Transverse colon (tissue), 4 donors: ENCODE measurements at regions not wholly inside any gene's neighbourhood (a gene's known extent, or its start where the extent isn't known, plus 50 kb on each side); places are given as distances from the start of the nearest gene placed in this dataset.

Experiments used
- DNase-seq: peaks from one replicate; pipeline ENCODE4 v3.0.0-alpha.2; 2019
- H3K27ac ChIP-seq, 4 donors: fragments of 200-600 bp; sonication (generic); 2 replicates each; pipeline ENCODE4 v1.5.1; 2016 to 2018; ENCODE audit warnings: inconsistent platforms in 4 of 4
- H3K27me3 ChIP-seq: fragments of 200-600 bp; sonication (generic); 2 replicates; pipeline ENCODE4 v1.5.1; 2017; ENCODE audit warnings: inconsistent platforms
- H3K36me3 ChIP-seq, 4 donors: fragments of 200-600 bp; sonication (generic); 2 replicates each; pipeline ENCODE4 v1.5.1; 2017 to 2019; ENCODE audit warnings: inconsistent platforms in 4 of 4
- H3K4me1 ChIP-seq, 4 donors: fragments of 200-600 bp; sonication (generic); 2 replicates each; pipeline ENCODE4 v1.5.1; 2017 to 2020; ENCODE audit warnings: inconsistent platforms in 4 of 4
- H3K4me3 ChIP-seq, 4 donors: fragments of 200-600 bp; sonication (generic); 1 replicate in 1 of 4; 2 replicates in 3 of 4; pipeline versions ENCODE4 v1.5.1 to v1.6.1; 2017 to 2019; ENCODE audit warnings: inconsistent platforms in 4 of 4
- H3K9me3 ChIP-seq, 2 donors: fragments of 200-600 bp; sonication (generic); 2 replicates each; pipeline ENCODE4 v1.5.1; 2017 to 2019; ENCODE audit warnings: inconsistent platforms in 2 of 2
- EP300 ChIP-seq: sonication (generic); formaldehyde crosslinking; IDR thresholded peaks from one replicate; pipeline ENCODE4 v1.6.1; 2017; ENCODE audit warnings: antibody characterized with exemption, low read depth
- POLR2A ChIP-seq: fragments of 450-650 bp; IDR thresholded peaks from one replicate; pipeline ENCODE4 v1.6.1; 2016; ENCODE audit warnings: antibody characterized with exemption, mild to moderate bottlenecking, moderate library complexity
- POLR2AphosphoS5 ChIP-seq, 3 donors: sonication (generic); formaldehyde crosslinking; IDR thresholded peaks; one replicate each; pipeline ENCODE4 v1.6.1; 2016; ENCODE audit warnings: antibody characterized with exemption in 3 of 3
- WGBS, 2 donors: methylation state at CpG; one replicate each; pipeline ENCODE4 v1.1.5; 2018; ENCODE audit warnings: low coverage in 1 of 2; 5-methylcytosine and 5-hydroxymethylcytosine counted together
- in situ Hi-C, 4 donors: fragments of 200-750 bp; cut with MboI; loops; one replicate each; pipeline versions ENCODE4 v1.15.0 to v1.15.1; 2017; ENCODE audit warnings: low sequenced_read_pairs in 3 of 4, low pct_ligation_motif_present in 1 of 4, low pct_unique_long_range_greater_than_20kb in 1 of 4
- intact Hi-C: fragments of 100-400 bp; cut with DNase I; formaldehyde crosslinking; loops from one replicate; pipeline ENCODE4 v1.15.1; 2023; ENCODE audit warnings: low total_unique reads
- TF ChIP-seq, protein P1 (sequence below), 5 experiments: fragments of 200-600 bp in 3 of 5; fragments of 450-650 bp in 2 of 5; sonication (generic) in 3 of 5; IDR thresholded peaks; 1 replicate in 2 of 5; 2 replicates in 3 of 5; pipeline ENCODE4 v1.5.1; 2016 to 2017; ENCODE audit warnings: antibody characterized with exemption in 5 of 5, inconsistent platforms in 3 of 5, mild to moderate bottlenecking in 2 of 5, moderate library complexity in 1 of 5

DNA sequence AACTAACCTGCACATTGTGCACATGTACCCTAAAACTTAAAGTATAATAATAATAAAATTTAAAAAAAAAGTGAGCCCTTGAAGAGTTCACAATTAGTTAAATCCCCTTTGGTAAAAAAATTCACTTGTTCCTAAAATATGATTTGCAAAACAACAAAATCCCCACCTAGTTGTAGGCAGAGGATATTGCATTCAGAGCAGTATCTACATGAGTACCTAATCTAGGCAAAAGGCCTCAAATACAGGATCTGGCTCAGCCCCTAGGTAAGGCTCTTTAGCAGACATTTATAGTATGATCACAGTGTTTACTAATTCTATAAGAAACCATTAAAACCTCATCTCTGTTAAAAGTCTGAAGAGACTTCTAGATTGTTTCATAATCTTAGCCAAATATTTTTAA is 89.3 kb upstream of the CCDC80 start:
- DNase-seq: no peak
- Histone ChIP-seq H3K36me3 (no peaks in the 10 kb centered on the region), H3K9me3 (no peaks in the 10 kb centered on the region), H3K27ac (no peak overlapping the region), H3K27me3 (no peaks in the 10 kb centered on the region), H3K4me1 (peaks cover 0 to 5% (median 0%) of the 10 kb centered on the region in 4 donors), H3K4me3 (no peak overlapping the region)
- no peak for TF ChIP-seq POLR2A
- in situ Hi-C loops: loop anchor here in 3 of 4 donors (10.0 kb wide), 2 partner anchors 245 to 255 kb away; partner anchors contain the start of gene CD200R1 (in 2 of the 3)
- intact Hi-C loops: loop anchor here (10.0 kb wide), 2 partner anchors 85 to 255 kb away; no protein-coding TSS in a partner anchor

DNA sequence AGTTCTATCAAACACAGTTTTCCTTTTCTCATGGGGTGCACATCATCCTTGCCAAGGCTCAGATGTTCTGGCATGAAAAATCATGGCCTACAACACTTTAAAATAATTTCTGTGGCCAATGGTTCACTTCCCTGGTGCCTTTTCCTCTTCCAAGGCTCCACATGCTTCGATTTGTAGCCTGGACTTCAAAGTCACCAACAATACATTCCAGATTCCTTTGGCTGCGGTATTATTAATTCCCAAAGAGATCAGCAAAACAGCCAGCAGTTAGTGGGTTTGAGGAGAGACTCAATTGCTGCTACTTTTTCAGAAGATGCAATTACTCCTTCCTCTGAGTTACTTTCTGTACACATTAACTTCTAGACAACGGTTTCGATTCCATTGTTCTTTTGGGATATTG is 80.3 kb upstream of the CCDC80 start:
- DNase-seq: no peak
- H3K36me3 ChIP-seq: no peaks in the 10 kb centered on the region
- H3K27ac ChIP-seq: no peak overlapping the region
- intact Hi-C loops (no loop called here), in situ Hi-C loops (no loop called here)
- no peaks in the 10 kb centered on the region for H3K27me3 ChIP-seq
- no peaks in the 10 kb centered on the region for H3K4me1 ChIP-seq
- H3K4me3 ChIP-seq: no peak overlapping the region
- TF ChIP-seq POLR2AphosphoS5 (IDR thresholded peaks at IDR 0.05): no peak
- TF ChIP-seq, protein P1, sequence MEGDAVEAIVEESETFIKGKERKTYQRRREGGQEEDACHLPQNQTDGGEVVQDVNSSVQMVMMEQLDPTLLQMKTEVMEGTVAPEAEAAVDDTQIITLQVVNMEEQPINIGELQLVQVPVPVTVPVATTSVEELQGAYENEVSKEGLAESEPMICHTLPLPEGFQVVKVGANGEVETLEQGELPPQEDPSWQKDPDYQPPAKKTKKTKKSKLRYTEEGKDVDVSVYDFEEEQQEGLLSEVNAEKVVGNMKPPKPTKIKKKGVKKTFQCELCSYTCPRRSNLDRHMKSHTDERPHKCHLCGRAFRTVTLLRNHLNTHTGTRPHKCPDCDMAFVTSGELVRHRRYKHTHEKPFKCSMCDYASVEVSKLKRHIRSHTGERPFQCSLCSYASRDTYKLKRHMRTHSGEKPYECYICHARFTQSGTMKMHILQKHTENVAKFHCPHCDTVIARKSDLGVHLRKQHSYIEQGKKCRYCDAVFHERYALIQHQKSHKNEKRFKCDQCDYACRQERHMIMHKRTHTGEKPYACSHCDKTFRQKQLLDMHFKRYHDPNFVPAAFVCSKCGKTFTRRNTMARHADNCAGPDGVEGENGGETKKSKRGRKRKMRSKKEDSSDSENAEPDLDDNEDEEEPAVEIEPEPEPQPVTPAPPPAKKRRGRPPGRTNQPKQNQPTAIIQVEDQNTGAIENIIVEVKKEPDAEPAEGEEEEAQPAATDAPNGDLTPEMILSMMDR (IDR thresholded peaks at IDR 0.05): no peak
- TF ChIP-seq POLR2A: no peak
- no peak for TF ChIP-seq EP300
- no peaks in the 10 kb centered on the region for H3K9me3 ChIP-seq
- WGBS, 2 donors: 85 to 90% methylated on average over 3 to 4 of the region's 4 CpGs

DNA sequence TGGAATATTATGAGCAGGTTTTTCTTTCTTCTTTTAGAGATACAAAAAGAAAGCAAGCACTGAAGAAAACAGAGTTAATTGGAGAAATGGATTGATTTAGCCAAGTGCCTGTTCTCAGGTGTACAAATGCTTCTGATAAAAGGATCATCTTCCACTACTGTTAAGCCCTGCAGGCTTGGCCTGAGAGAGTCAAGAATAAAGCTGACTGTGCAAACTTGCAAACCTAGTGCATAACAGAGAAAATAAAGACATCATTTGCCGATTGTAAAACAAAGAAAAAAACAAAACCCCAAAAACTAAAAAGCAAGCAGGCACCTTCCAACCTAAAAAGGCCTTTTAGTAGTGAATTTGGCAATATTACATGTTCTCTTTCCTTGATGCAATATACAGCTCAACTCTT is 78.0 kb upstream of the CCDC80 start:
- Histone ChIP-seq H3K27me3 (no peaks in the 10 kb centered on the region), H3K4me3 (no peak overlapping the region), H3K36me3 (no peaks in the 10 kb centered on the region), H3K27ac (no peak overlapping the region), H3K9me3 (no peaks in the 10 kb centered on the region), H3K4me1 (no peaks in the 10 kb centered on the region)
- in situ Hi-C loops (no loop called here), intact Hi-C loops (no loop called here)
- no peak for TF ChIP-seq EP300
- TF ChIP-seq, protein P1 (IDR thresholded peaks at IDR 0.05): no peak
- no peak for TF ChIP-seq POLR2AphosphoS5 (IDR thresholded peaks at IDR 0.05)
- TF ChIP-seq POLR2A: no peak
- 91 to 100% methylated on average over 1 of the region's 1 CpG for WGBS, 2 donors
- DNase-seq: no peak

DNA sequence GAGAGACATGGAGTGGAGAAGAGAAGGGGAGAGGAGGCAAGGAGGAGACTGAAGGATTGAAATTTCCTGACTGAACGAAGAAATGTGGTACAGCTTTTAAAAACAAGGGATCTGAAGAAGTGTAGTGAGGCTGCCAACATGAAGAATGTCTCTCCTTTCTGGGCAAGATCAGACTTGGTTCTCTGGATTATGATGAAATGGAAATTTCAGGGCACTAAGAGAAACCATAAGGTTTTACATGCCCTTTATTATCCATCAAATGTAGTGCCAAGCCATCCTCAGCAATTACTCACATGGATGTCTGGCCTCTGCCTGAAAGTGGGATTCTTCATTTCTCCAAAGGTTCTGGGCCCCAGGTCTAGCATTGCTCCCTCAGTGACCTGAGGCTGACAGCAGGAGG is 77.6 kb upstream of the CCDC80 start:
- Histone ChIP-seq H3K27ac (no peak overlapping the region), H3K4me1 (no peaks in the 10 kb centered on the region), H3K36me3 (no peaks in the 10 kb centered on the region), H3K9me3 (no peaks in the 10 kb centered on the region), H3K27me3 (no peaks in the 10 kb centered on the region), H3K4me3 (no peak overlapping the region)
- intact Hi-C loops (no loop called here), in situ Hi-C loops (no loop called here)
- WGBS, 2 donors: 67 to 84% methylated on average over 1 of the region's 1 CpG
- DNase-seq: no peak
- TF ChIP-seq, protein P1 (IDR thresholded peaks at IDR 0.05): no peak
- TF ChIP-seq POLR2AphosphoS5 (IDR thresholded peaks at IDR 0.05) (no peak), EP300 (no peak), POLR2A (no peak)

DNA sequence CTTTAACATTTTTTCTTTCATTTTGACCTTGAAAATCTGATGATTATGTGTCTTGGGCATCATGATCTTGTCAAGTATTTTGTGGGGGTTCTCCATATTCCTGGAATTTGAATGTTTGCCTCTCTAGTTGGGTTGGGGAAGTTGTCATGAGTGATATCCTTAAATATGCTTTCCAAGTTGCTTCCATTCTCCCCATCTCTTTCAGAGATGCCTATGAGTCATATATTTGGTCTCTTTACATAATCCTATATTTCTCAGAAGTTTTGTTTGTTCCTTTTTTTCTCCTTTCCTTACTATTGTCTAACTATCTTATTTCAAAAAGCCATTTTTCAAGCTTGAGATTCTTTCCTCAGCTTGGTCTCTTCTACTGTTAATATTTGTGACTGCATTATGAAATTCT is 69.0 kb upstream of the CCDC80 start:
- intact Hi-C loops: no loop called here
- TF ChIP-seq EP300: no peak
- TF ChIP-seq POLR2AphosphoS5 (IDR thresholded peaks at IDR 0.05): no peak
- no peak for TF ChIP-seq POLR2A
- TF ChIP-seq, protein P1 (IDR thresholded peaks at IDR 0.05): no peak
- in situ Hi-C loops: no loop called here

More for the DNA sequence above, 69.0 kb upstream of the CCDC80 start:
- H3K9me3 ChIP-seq: no peaks in the 10 kb centered on the region
- H3K36me3 ChIP-seq: no peaks in the 10 kb centered on the region
- no peak for DNase-seq
- H3K4me1 ChIP-seq: no peaks in the 10 kb centered on the region
- no peak overlapping the region for H3K27ac ChIP-seq
- H3K27me3 ChIP-seq: no peaks in the 10 kb centered on the region
- no peak overlapping the region for H3K4me3 ChIP-seq
